ENCODE measurements at regions not wholly inside any gene's neighbourhood (a gene's known extent, or its start where the extent isn't known, plus 50 kb on each side); places are given as distances from the start of the nearest gene placed in this dataset.

DNA sequence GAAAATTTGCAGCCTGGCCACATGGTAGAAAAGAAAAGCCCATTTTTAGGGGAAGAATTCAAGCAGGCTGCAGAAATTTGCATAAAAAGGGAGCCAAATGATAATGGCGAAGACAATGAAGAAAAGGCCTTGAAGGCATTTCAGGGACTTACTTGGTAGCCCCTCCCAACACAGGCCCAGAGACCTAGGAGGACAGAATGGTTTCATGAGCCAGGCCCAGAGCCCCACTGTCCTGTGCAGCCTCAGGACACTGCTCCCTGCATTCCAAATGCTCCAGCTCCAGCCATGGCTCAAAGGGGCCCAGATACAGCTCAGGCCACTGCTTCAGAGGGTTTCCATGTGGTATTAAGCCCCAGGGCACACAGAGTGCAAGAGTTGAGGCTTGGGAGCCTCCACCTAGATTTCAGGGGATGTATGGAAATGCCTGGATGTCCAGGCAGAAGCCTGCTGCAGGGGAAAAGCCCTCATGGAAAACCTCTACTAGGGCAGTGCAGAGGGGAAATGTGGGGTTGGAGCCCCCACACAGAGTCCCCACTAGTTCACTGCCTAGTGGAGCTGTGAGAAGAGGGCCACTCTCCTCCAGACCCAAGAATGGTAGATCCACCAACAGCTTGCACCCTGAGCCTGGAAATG is 271.7 kb upstream of the KLF3 start:
- TF ChIP-seq, protein P1, sequence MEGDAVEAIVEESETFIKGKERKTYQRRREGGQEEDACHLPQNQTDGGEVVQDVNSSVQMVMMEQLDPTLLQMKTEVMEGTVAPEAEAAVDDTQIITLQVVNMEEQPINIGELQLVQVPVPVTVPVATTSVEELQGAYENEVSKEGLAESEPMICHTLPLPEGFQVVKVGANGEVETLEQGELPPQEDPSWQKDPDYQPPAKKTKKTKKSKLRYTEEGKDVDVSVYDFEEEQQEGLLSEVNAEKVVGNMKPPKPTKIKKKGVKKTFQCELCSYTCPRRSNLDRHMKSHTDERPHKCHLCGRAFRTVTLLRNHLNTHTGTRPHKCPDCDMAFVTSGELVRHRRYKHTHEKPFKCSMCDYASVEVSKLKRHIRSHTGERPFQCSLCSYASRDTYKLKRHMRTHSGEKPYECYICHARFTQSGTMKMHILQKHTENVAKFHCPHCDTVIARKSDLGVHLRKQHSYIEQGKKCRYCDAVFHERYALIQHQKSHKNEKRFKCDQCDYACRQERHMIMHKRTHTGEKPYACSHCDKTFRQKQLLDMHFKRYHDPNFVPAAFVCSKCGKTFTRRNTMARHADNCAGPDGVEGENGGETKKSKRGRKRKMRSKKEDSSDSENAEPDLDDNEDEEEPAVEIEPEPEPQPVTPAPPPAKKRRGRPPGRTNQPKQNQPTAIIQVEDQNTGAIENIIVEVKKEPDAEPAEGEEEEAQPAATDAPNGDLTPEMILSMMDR (conservative IDR thresholded peaks at IDR 0.05): no peak
- DNase-seq (ENCODE audit: extremely low spot score, unreplicated experiment): no peak
- H3K36me3 Mint-ChIP-seq: peaks cover 10% of the 10 kb centered on the region
- H3K4me3 Mint-ChIP-seq: no peak overlapping the region
- H3K27ac Mint-ChIP-seq: no peak overlapping the region
- peaks cover 15% of the 10 kb centered on the region for H3K9me3 Mint-ChIP-seq
- no peaks in the 10 kb centered on the region for H3K27me3 Mint-ChIP-seq
- H3K4me1 Mint-ChIP-seq (ENCODE audit: unreplicated experiment): peaks cover 11% of the 10 kb centered on the region

DNA sequence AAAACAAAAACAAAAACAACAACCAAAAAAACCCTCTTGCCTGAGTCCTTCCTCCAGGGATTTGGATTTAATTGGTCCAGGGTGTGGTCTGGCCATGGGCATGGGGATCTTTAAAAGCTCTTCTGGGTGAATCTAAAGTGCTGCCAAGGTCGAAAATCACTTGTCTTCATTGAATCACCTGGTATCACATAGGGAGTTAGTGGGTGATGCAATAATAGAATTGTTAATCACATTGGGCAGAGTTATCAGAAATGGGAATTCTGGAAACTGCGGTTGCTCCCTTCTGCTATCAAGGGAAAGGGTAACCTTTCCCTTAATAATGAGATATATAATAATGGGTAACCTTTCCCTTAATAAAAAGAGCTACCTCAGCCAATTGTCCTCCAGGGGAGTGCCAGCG is 267.9 kb upstream of the KLF3 start:
- TF ChIP-seq, protein P1 (conservative IDR thresholded peaks at IDR 0.05): no peak
- H3K27ac Mint-ChIP-seq: no peak overlapping the region

DNA sequence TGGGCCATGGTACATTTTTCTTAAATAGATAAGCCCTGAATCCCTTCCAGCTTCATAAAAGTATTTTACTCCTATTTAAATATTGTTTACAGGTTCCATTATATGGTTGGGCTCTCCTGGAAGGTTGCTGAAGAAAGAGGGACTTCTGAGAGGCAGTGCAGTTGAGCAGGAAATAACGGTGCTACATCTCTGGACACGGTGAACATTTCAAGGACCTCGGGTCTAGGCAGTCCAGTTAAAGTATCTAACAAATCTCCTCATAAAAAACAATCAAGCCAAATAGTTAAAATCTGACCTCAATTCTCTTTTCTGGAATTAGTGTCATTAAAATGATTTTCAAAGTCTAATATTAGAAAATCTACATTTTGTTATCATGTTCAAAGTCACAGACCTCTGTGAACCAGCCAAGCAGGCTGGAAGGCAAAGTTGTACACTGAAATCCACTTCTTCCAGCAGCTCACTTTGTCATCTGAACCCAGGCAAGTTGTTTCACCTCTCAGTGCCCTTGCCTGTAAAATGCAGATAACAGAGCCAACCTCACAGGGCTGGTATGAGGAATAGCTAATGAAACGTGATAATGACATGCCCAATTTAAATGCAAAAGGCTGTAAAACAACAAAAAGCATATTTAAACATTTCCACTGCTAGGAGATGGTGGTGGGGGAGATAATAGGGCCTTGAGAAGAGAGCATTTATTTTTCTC is 267.0 kb upstream of the KLF3 start:
- Mint-ChIP-seq H3K9me3 (peaks cover 14% of the 10 kb centered on the region), H3K27me3 (no peaks in the 10 kb centered on the region), H3K4me1 (ENCODE audit: unreplicated experiment) (peaks cover 7% of the 10 kb centered on the region), H3K27ac (no peak overlapping the region), H3K4me3 (no peak overlapping the region), H3K36me3 (peaks cover 4% of the 10 kb centered on the region)
- TF ChIP-seq, protein P1 (conservative IDR thresholded peaks at IDR 0.05): no peak
- DNase-seq (ENCODE audit: extremely low spot score, unreplicated experiment): no peak

More for the DNA sequence above, 267.9 kb upstream of the KLF3 start:
- H3K4me1 Mint-ChIP-seq (ENCODE audit: unreplicated experiment): peaks cover 7% of the 10 kb centered on the region
- H3K36me3 Mint-ChIP-seq: peaks cover 10% of the 10 kb centered on the region
- DNase-seq (ENCODE audit: extremely low spot score, unreplicated experiment): no peak
- peaks cover 22% of the 10 kb centered on the region for H3K9me3 Mint-ChIP-seq
- no peaks in the 10 kb centered on the region for H3K27me3 Mint-ChIP-seq
- no peak overlapping the region for H3K4me3 Mint-ChIP-seq

DNA sequence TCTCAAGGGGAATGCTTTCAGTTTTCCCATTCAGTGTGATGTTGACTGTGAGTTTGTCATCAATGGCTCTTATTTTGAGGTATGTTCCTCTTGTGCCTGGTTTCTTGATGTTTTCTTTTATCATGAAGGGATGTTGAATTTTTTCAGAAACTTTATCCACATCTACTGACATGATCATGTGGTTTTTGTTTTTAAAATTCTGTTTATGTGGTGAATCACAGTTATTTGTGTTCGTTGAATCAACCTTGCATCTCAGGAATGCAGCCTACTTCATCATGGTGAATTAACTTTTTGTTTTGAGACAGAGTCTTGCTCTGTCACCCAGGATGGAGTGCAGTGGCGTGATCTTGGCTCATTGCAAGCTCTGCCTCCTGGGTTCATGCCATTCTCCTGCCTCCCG is 263.1 kb upstream of the KLF3 start:
- TF ChIP-seq, protein P1 (conservative IDR thresholded peaks at IDR 0.05): no peak
- no peak for DNase-seq (ENCODE audit: extremely low spot score, unreplicated experiment)
- peaks cover 12% of the 10 kb centered on the region for H3K9me3 Mint-ChIP-seq
- H3K27me3 Mint-ChIP-seq: no peaks in the 10 kb centered on the region
- H3K4me1 Mint-ChIP-seq (ENCODE audit: unreplicated experiment): peaks cover 7% of the 10 kb centered on the region
- peaks cover 4% of the 10 kb centered on the region for H3K36me3 Mint-ChIP-seq
- no peak overlapping the region for H3K4me3 Mint-ChIP-seq
- H3K27ac Mint-ChIP-seq: no peak overlapping the region

DNA sequence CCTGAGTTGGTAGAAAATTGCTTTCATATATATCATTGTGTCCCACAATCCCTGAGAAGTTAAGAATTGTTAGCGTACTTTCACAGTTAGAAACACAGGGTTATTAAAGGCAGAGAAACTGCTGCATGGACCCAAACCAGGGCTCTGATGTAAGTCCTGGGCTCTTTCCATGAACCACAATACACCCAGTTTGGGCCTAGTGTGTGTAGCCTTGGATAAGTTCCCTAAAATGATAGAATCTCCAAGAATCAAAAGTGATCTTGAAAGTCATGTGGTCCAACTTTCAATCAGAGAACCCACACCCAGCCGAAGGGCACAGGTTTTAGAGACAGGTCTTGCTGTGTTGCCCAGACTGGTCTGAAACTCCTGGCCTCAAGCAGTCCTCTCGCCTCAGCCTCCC is 257.8 kb upstream of the KLF3 start:
- TF ChIP-seq, protein P1 (conservative IDR thresholded peaks at IDR 0.05): no peak

More for the DNA sequence above, 257.8 kb upstream of the KLF3 start:
- Mint-ChIP-seq H3K9me3 (no peaks in the 10 kb centered on the region), H3K27ac (no peak overlapping the region), H3K4me3 (no peak overlapping the region), H3K36me3 (no peaks in the 10 kb centered on the region), H3K4me1 (ENCODE audit: unreplicated experiment) (peaks cover 14% of the 10 kb centered on the region), H3K27me3 (no peaks in the 10 kb centered on the region)
- no peak for DNase-seq (ENCODE audit: extremely low spot score, unreplicated experiment)

Data from type B pancreatic cell (in vitro differentiated cells).